Vagina (tissue), 2 donors: ENCODE measurements at regions not wholly inside any gene's neighbourhood (a gene's known extent, or its start where the extent isn't known, plus 50 kb on each side); places are given as distances from the start of the nearest gene placed in this dataset. TPM values are rescaled to one million over a fixed set of nuclear protein-coding genes. Genes with fewer than 3 reads are reported as not detected.

Experiments
- DNase-seq, 2 donors: peaks; one replicate each; pipeline ENCODE4 v3.0.0-alpha.2; 2017; ENCODE audit errors: extremely low spot score in 2 of 2
- H3K27ac ChIP-seq: fragments of 200-600 bp; sonication (generic); one replicate; pipeline ENCODE4 v1.5.1; 2019
- H3K27me3 ChIP-seq: fragments of 200-600 bp; sonication (generic); one replicate; pipeline ENCODE4 v1.5.1; 2019
- H3K36me3 ChIP-seq, 2 donors: fragments of 200-600 bp; sonication (generic); one replicate each; pipeline ENCODE4 v1.5.1; 2017 to 2019
- H3K4me1 ChIP-seq: fragments of 200-600 bp; sonication (generic); one replicate; pipeline ENCODE4 v1.5.1; 2019
- H3K4me3 ChIP-seq, 2 donors: fragments of 200-600 bp; sonication (generic); 1 replicate in 1 of 2; 2 replicates in 1 of 2; pipeline ENCODE4 v1.5.1; 2016 to 2019
- H3K9me3 ChIP-seq: fragments of 200-600 bp; sonication (generic); one replicate; pipeline ENCODE4 v1.5.1; 2019
- POLR2A ChIP-seq, 2 donors: fragments of 450-650 bp; IDR thresholded peaks; one replicate each; pipeline ENCODE4 v1.6.1; 2017; ENCODE audit warnings: antibody characterized with exemption in 2 of 2, mild to moderate bottlenecking in 2 of 2, moderate library complexity in 2 of 2
- POLR2AphosphoS5 ChIP-seq, 2 donors: sonication (generic); formaldehyde crosslinking; IDR thresholded peaks; one replicate each; pipeline ENCODE4 v1.9.0; 2017; ENCODE audit warnings: antibody characterized with exemption in 2 of 2, mild to moderate bottlenecking in 2 of 2, low read depth in 1 of 2; ENCODE audit not compliant: insufficient read depth in 1 of 2
- intact Hi-C: fragments of 100-400 bp; cut with DNase I; formaldehyde crosslinking; loops from one replicate; pipeline ENCODE4 v1.15.1; 2023
- small RNA-seq: library from RNA; depleted of rRNA; stranded (forward); fragments of <200 nt; gene quantifications from one replicate; pipeline ENCODE3, GENCODE V24; 2016
- TF ChIP-seq, protein P1 (sequence below), 3 experiments: fragments of 450-650 bp in 2 of 3; fragments of 200-600 bp in 1 of 3; sonication (generic) in 1 of 3; IDR thresholded peaks; one replicate each; pipeline ENCODE4 v1.5.1; 2017 to 2019; ENCODE audit warnings: antibody characterized with exemption in 3 of 3, mild to moderate bottlenecking in 2 of 3, moderate library complexity in 2 of 3

DNA sequence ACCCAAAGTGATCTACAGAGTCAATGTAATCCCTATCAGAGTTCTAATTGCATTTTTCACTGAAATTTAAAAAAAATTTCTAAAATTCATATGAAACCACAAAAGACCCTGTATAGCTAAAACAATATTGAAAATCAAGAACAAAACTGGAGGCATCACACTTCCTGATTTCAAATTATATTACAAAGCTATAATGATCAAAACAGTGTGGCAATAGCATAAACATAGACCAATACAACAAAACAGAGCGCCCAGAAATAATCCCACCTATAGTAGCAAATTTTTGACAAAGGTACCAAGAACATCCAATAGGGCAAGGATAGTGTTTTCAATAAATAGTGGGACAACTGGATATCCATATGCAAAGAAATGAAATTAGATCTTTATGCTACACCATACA lies 59.4 kb upstream of the PRKG2 start:
- Histone ChIP-seq H3K27me3 (no peaks in the 10 kb centered on the region), H3K27ac (no peak overlapping the region), H3K36me3 (no peaks in the 10 kb centered on the region), H3K4me1 (no peaks in the 10 kb centered on the region), H3K4me3 (no peak overlapping the region), H3K9me3 (no peaks in the 10 kb centered on the region)
- DNase-seq: no peak
- TF ChIP-seq POLR2A (IDR thresholded peaks at IDR 0.05) (no peak), POLR2AphosphoS5 (IDR thresholded peaks at IDR 0.05; ENCODE audit: insufficient read depth in 1 of 2, low read depth in 1 of 2) (no peak)
- TF ChIP-seq, protein P1, sequence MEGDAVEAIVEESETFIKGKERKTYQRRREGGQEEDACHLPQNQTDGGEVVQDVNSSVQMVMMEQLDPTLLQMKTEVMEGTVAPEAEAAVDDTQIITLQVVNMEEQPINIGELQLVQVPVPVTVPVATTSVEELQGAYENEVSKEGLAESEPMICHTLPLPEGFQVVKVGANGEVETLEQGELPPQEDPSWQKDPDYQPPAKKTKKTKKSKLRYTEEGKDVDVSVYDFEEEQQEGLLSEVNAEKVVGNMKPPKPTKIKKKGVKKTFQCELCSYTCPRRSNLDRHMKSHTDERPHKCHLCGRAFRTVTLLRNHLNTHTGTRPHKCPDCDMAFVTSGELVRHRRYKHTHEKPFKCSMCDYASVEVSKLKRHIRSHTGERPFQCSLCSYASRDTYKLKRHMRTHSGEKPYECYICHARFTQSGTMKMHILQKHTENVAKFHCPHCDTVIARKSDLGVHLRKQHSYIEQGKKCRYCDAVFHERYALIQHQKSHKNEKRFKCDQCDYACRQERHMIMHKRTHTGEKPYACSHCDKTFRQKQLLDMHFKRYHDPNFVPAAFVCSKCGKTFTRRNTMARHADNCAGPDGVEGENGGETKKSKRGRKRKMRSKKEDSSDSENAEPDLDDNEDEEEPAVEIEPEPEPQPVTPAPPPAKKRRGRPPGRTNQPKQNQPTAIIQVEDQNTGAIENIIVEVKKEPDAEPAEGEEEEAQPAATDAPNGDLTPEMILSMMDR (IDR thresholded peaks at IDR 0.05): no peak
- intact Hi-C loops: no loop called here

DNA sequence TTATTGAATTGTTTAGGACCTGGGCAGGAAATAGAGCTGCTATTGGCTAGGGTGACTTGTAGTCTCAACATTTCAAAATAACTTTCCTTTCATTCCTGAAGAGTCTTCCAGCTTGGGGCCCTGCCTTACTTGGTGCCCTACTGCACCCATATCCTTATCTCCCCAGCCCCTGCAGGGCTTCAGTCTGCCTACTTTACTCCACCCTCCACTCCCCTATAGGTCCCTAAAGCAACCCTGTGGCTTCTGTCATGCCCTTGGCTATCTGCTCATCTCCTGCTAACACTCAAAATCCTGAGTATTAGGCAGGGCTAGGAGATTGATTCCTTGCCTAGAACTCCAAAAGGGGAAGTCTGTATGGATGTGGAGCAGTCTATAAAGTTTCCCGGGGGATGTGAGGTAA lies 57.6 kb upstream of the PRKG2 start:
- H3K4me1 ChIP-seq: no peaks in the 10 kb centered on the region
- no peaks in the 10 kb centered on the region for H3K27me3 ChIP-seq
- intact Hi-C loops: no loop called here
- no peak overlapping the region for H3K27ac ChIP-seq
- TF ChIP-seq POLR2AphosphoS5 (IDR thresholded peaks at IDR 0.05; ENCODE audit: insufficient read depth in 1 of 2, low read depth in 1 of 2) (no peak), POLR2A (IDR thresholded peaks at IDR 0.05) (no peak)
- TF ChIP-seq, protein P1 (IDR thresholded peaks at IDR 0.05): no peak
- no peak overlapping the region for H3K4me3 ChIP-seq
- H3K9me3 ChIP-seq: no peaks in the 10 kb centered on the region
- DNase-seq: no peak
- no peaks in the 10 kb centered on the region for H3K36me3 ChIP-seq

Small RNAs in the stretch of these regions (small RNA-seq; reads per million reads assigned to genes)
- not detected for gene RNU5A-2P
